ENCODE measurements at regions not wholly inside any gene's neighbourhood (a gene's known extent, or its start where the extent isn't known, plus 50 kb on each side); places are given as distances from the start of the nearest gene placed in this dataset.

DNA sequence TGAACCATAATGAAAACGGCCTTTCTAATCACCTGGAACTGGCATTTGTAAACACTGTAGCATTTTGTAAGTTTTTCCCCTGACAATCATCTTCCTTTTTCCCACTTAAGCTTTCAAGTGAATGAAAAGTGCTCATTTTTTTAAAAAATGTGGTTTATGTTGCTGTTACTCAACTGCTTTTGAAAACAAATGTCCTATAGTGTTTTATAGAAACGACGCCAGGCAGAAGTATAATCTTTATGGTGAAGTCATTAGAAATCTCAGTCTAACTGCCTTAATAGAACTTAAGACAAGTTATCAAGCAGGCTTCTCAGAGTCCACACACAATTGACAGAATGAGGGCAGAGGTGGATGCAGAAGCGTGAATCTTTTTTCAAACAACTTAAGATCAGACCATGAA lies 442.3 kb downstream of the KLF12 start:
- no peaks in the 10 kb centered on the region for H4K20me1 ChIP-seq (ENCODE audit: insufficient read depth, poor library complexity, severe bottlenecking)
- no peak for TF ChIP-seq EZH2 (IDR thresholded peaks at IDR 0.05; ENCODE audit: borderline replicate concordance)
- TF ChIP-seq EZH2phosphoT487 (IDR thresholded peaks at IDR 0.05; ENCODE audit: low read depth, severe bottlenecking, unreplicated experiment), result no peak
- TF ChIP-seq, protein P1, sequence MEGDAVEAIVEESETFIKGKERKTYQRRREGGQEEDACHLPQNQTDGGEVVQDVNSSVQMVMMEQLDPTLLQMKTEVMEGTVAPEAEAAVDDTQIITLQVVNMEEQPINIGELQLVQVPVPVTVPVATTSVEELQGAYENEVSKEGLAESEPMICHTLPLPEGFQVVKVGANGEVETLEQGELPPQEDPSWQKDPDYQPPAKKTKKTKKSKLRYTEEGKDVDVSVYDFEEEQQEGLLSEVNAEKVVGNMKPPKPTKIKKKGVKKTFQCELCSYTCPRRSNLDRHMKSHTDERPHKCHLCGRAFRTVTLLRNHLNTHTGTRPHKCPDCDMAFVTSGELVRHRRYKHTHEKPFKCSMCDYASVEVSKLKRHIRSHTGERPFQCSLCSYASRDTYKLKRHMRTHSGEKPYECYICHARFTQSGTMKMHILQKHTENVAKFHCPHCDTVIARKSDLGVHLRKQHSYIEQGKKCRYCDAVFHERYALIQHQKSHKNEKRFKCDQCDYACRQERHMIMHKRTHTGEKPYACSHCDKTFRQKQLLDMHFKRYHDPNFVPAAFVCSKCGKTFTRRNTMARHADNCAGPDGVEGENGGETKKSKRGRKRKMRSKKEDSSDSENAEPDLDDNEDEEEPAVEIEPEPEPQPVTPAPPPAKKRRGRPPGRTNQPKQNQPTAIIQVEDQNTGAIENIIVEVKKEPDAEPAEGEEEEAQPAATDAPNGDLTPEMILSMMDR (IDR thresholded peaks at IDR 0.05; ENCODE audit: poor library complexity), result no peak
- H3K4me2 ChIP-seq, result no peak overlapping the region
- H3K36me3 ChIP-seq (replicated peaks; ENCODE audit: insufficient read depth, low read depth), result no peaks in the 10 kb centered on the region
- no peaks in the 10 kb centered on the region for H3K79me2 ChIP-seq
- H3K9me3 ChIP-seq (ENCODE audit: low read depth), result no peaks in the 10 kb centered on the region
- 72% methylated on average over 4 of the region's 4 CpGs for WGBS (ENCODE audit: low lambda C conversion rate, missing lambda C conversion rate)
- no peaks in the 10 kb centered on the region for H3K9me2 ChIP-seq (replicated peaks; ENCODE audit: insufficient read depth)
- no peak overlapping the region for H2AFZ ChIP-seq
- H3K4me1 ChIP-seq (ENCODE audit: insufficient read depth), result no peaks in the 10 kb centered on the region
- H3K27ac ChIP-seq, result no peak overlapping the region
- no peak for DNase-seq (ENCODE audit: low spot score)
- no peak overlapping the region for H3K4me3 ChIP-seq
- H3K27me3 ChIP-seq, result no peaks in the 10 kb centered on the region

DNA sequence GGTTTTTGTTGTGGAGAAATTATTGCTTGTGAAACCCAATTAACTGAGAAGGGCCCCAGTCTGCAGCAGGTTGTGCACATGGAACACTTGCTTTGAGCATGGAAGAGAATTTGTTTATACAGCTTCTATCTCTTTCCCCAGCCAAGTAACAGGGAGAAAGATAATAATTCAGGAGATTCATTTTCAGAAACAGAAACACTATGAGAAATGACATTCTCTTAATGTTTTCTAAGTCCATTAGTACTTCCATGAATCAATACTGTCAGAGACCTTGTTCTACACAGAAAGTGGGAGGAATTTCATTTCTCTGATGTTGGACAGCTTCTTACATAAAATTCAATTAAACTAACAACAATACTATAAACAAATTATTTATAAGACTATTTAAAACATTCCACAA lies 446.3 kb downstream of the KLF12 start:
- no peaks in the 10 kb centered on the region for H3K9me3 ChIP-seq (ENCODE audit: low read depth)
- TF ChIP-seq EZH2phosphoT487 (IDR thresholded peaks at IDR 0.05; ENCODE audit: low read depth, severe bottlenecking, unreplicated experiment) (no peak), EZH2 (IDR thresholded peaks at IDR 0.05; ENCODE audit: borderline replicate concordance) (no peak)
- TF ChIP-seq, protein P1 (IDR thresholded peaks at IDR 0.05; ENCODE audit: poor library complexity), result no peak
- H3K4me2 ChIP-seq, result no peak overlapping the region
- no peaks in the 10 kb centered on the region for H4K20me1 ChIP-seq (ENCODE audit: insufficient read depth, poor library complexity, severe bottlenecking)
- no peak overlapping the region for H3K4me3 ChIP-seq
- H3K36me3 ChIP-seq (replicated peaks; ENCODE audit: insufficient read depth, low read depth), result no peaks in the 10 kb centered on the region
- no peaks in the 10 kb centered on the region for H3K79me2 ChIP-seq
- H3K9me2 ChIP-seq (replicated peaks; ENCODE audit: insufficient read depth), result no peaks in the 10 kb centered on the region
- no peak for DNase-seq (ENCODE audit: low spot score)
- no peaks in the 10 kb centered on the region for H3K4me1 ChIP-seq (ENCODE audit: insufficient read depth)
- H2AFZ ChIP-seq, result no peak overlapping the region
- H3K27ac ChIP-seq, result no peak overlapping the region
- no peaks in the 10 kb centered on the region for H3K27me3 ChIP-seq

DNA sequence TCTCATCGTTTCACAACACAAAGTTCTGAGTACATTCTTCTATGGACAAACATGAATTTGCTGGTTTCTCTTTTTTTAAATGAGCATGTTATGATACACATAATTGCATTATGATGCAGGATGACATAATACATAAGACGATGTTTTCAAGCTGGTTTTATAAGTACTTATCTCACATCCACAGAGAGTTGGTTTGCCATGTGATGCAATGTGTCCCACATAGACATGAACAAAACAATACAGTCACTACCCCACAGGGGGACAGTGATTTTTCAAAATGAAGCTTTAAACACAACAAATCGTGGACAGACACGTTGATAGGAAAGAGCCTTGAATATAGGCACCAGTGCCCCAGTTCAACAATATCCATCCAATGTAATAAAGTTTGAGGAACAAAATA lies 447.1 kb downstream of the KLF12 start:
- H3K9me2 ChIP-seq (replicated peaks; ENCODE audit: insufficient read depth), result no peaks in the 10 kb centered on the region
- H3K4me1 ChIP-seq (ENCODE audit: insufficient read depth), result no peaks in the 10 kb centered on the region
- TF ChIP-seq EZH2phosphoT487 (IDR thresholded peaks at IDR 0.05; ENCODE audit: low read depth, severe bottlenecking, unreplicated experiment) (no peak), EZH2 (IDR thresholded peaks at IDR 0.05; ENCODE audit: borderline replicate concordance) (no peak)
- TF ChIP-seq, protein P1 (IDR thresholded peaks at IDR 0.05; ENCODE audit: poor library complexity), result no peak
- H3K9me3 ChIP-seq (ENCODE audit: low read depth), result no peaks in the 10 kb centered on the region
- DNase-seq (ENCODE audit: low spot score), result no peak
- no peaks in the 10 kb centered on the region for H3K36me3 ChIP-seq (replicated peaks; ENCODE audit: insufficient read depth, low read depth)
- 93% methylated on average over 4 of the region's 4 CpGs for WGBS (ENCODE audit: low lambda C conversion rate, missing lambda C conversion rate)
- no peaks in the 10 kb centered on the region for H3K27me3 ChIP-seq
- no peak overlapping the region for H2AFZ ChIP-seq
- H3K4me3 ChIP-seq, result no peak overlapping the region
- H3K4me2 ChIP-seq, result no peak overlapping the region
- no peaks in the 10 kb centered on the region for H3K79me2 ChIP-seq
- no peaks in the 10 kb centered on the region for H4K20me1 ChIP-seq (ENCODE audit: insufficient read depth, poor library complexity, severe bottlenecking)
- no peak overlapping the region for H3K27ac ChIP-seq

DNA sequence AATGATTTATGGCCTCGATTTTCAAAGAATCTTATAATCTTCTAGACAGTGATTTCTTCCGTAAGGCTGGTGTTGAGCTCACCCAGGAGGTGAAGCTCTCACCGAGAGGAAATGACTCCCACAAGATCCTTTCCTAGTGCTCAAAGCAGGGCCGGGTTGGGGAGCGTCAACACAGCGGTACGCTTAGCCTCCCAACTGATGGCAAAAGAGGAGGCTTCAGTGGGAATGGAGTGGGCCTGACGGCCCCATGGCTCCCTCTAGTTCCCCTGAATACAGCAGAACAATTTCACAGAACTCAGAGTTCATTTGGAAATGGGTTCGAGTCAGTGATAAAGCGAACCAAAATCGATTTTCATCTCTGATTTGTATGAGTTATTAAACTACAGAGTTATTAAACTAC lies 449.5 kb downstream of the KLF12 start:
- Histone ChIP-seq H2AFZ (no peak overlapping the region), H3K27ac (no peak overlapping the region), H3K9me3 (ENCODE audit: low read depth) (no peaks in the 10 kb centered on the region), H4K20me1 (ENCODE audit: insufficient read depth, poor library complexity, severe bottlenecking) (no peaks in the 10 kb centered on the region), H3K4me1 (ENCODE audit: insufficient read depth) (no peaks in the 10 kb centered on the region), H3K36me3 (replicated peaks; ENCODE audit: insufficient read depth, low read depth) (no peaks in the 10 kb centered on the region), H3K27me3 (no peaks in the 10 kb centered on the region), H3K79me2 (no peaks in the 10 kb centered on the region), H3K9me2 (replicated peaks; ENCODE audit: insufficient read depth) (no peaks in the 10 kb centered on the region), H3K4me3 (no peak overlapping the region), H3K4me2 (no peak overlapping the region)
- WGBS (ENCODE audit: low lambda C conversion rate, missing lambda C conversion rate), result 91% methylated on average over 11 of the region's 11 CpGs
- no peak for DNase-seq (ENCODE audit: low spot score)
- no peak for TF ChIP-seq EZH2 (IDR thresholded peaks at IDR 0.05; ENCODE audit: borderline replicate concordance)
- TF ChIP-seq, protein P1 (IDR thresholded peaks at IDR 0.05; ENCODE audit: poor library complexity), result no peak
- no peak for TF ChIP-seq EZH2phosphoT487 (IDR thresholded peaks at IDR 0.05; ENCODE audit: low read depth, severe bottlenecking, unreplicated experiment)

Measured in hepatocyte (in vitro differentiated cells).